HCT116 (cell line): ENCODE measurements at regions not wholly inside any gene's neighbourhood (a gene's known extent, or its start where the extent isn't known, plus 50 kb on each side); places are given as distances from the start of the nearest gene placed in this dataset.

Experiments
- ATAC-seq: fragments of 200-7000 bp; cut with Tn5 transposase; 2 replicates; pipeline ENCODE4 v1.9.1; 2020; ENCODE audit warnings: mild to moderate bottlenecking, moderate library complexity
- BruUV-seq: library from RNA; stranded (reverse); fragments of 400-500 nt; replicated peaks from 2 replicates; lab custom pipeline; 2021; lab: Mats Ljungman, UMichigan
- CTCF ChIA-PET: fragments of 300-600 bp; sonication (Branson Sonifier 250); formaldehyde crosslinking; loops from one replicate; lab custom pipeline; 2021; ENCODE audit warnings: antibody characterized with exemption; lab: Charles Lee
- POLR2A ChIA-PET: fragments of 300-600, 350-600 bp; sonication (Branson Sonifier 250); formaldehyde crosslinking; loops from one replicate; lab custom pipeline; 2021; ENCODE audit warnings: antibody characterized with exemption; lab: Charles Lee
- RAD21 ChIA-PET, 2 experiments: fragments of 300-600 bp; sonication (Branson Sonifier 250); formaldehyde crosslinking; loops; one replicate each; lab custom pipeline; 2023; ENCODE audit warnings: low total read pairs in 2 of 2; ENCODE audit not compliant: uncharacterized antibody in 2 of 2, unreplicated experiment in 2 of 2, low non-redundant PET in 1 of 2; lab: Charles Lee
- DNase-seq: peaks from one replicate; pipeline ENCODE4 v3.0.0-alpha.2; 2010; ENCODE audit warnings: low read depth, low spot score
- H2AFZ ChIP-seq: fragments of 200-600 bp; shearing (Covaris generic), sonication (generic); 2 replicates; pipeline ENCODE4 v1.6.1; 2017; ENCODE audit warnings: low read depth, mixed run types, mixed read lengths, antibody characterized with exemption, low read length; ENCODE audit not compliant: poor library complexity, severe bottlenecking
- H3K27ac ChIP-seq: 2 replicates; pipeline ENCODE4 v1.5.1; 2012; ENCODE audit warnings: low read depth, low read length
- H3K27me3 ChIP-seq: fragments of 200-600 bp; sonication (generic); 2 replicates; pipeline ENCODE4 v1.6.1; 2016; ENCODE audit warnings: mixed run types, low read length, mixed read lengths; ENCODE audit not compliant: insufficient read depth
- H3K36me3 ChIP-seq, 2 experiments: fragments of 200-500 bp in 1 of 2; fragments of 200-600 bp in 1 of 2; sonication (Bioruptor generic) in 1 of 2; sonication (generic) in 1 of 2; 2 replicates each; pipeline versions ENCODE4 v1.5.1 to v1.6.1; 2014 to 2016; ENCODE audit warnings: low read length in 2 of 2, inconsistent platforms in 1 of 2, mixed read lengths in 1 of 2, mixed run types in 1 of 2; ENCODE audit not compliant: insufficient read depth in 2 of 2, control insufficient read depth in 1 of 2
- H3K4me1 ChIP-seq, 2 experiments: fragments of 200-600 bp in 1 of 2; sonication (generic) in 1 of 2; 2 replicates each; pipeline versions ENCODE4 v1.5.1 to v1.6.1; 2012 to 2017; ENCODE audit warnings: low read length in 2 of 2, inconsistent platforms in 1 of 2, mild to moderate bottlenecking in 1 of 2, mixed read lengths in 1 of 2, mixed run types in 1 of 2, moderate library complexity in 1 of 2; ENCODE audit not compliant: insufficient read depth in 2 of 2, control insufficient read depth in 1 of 2
- H3K4me2 ChIP-seq: fragments of 200-600 bp; sonication (generic); 2 replicates; pipeline ENCODE4 v1.6.1; 2017; ENCODE audit warnings: mixed run types, low read length, mixed read lengths
- H3K4me3 ChIP-seq, 2 experiments: fragments of 200-600 bp in 1 of 2; sonication (generic) in 1 of 2; replicated peaks in 1 of 2; 2 replicates each; pipeline ENCODE4 v1.5.1; 2011 to 2016; ENCODE audit warnings: low read length in 2 of 2, control low read depth in 1 of 2, low read depth in 1 of 2, mild to moderate bottlenecking in 1 of 2, mixed read lengths in 1 of 2, mixed run types in 1 of 2
- H3K79me2 ChIP-seq: fragments of 200-600 bp; sonication (generic); 2 replicates; pipeline ENCODE4 v1.6.1; 2017; ENCODE audit warnings: mild to moderate bottlenecking, mixed run types, low read length, moderate library complexity, mixed read lengths; ENCODE audit not compliant: insufficient read depth
- H3K9ac ChIP-seq: fragments of 200-600 bp; sonication (generic); 2 replicates; pipeline ENCODE4 v1.6.1; 2016; ENCODE audit warnings: low read length, mixed read lengths
- H3K9me2 ChIP-seq: fragments of 200-600 bp; sonication (generic), shearing (Covaris generic); 2 replicates; pipeline ENCODE4 v1.6.1; 2017; ENCODE audit warnings: mixed run types, mild to moderate bottlenecking, moderate library complexity; ENCODE audit not compliant: insufficient read depth
- H3K9me3 ChIP-seq, 2 experiments: fragments of 200-500 bp in 1 of 2; fragments of 200-600 bp in 1 of 2; sonication (Bioruptor generic) in 1 of 2; sonication (generic) in 1 of 2; 2 replicates each; pipeline ENCODE4 v1.6.1; 2014 to 2017; ENCODE audit warnings: low read length in 2 of 2, mixed read lengths in 2 of 2, inconsistent platforms in 1 of 2, low read depth in 1 of 2, mild to moderate bottlenecking in 1 of 2, mixed run types in 1 of 2, moderate library complexity in 1 of 2; ENCODE audit not compliant: control insufficient read depth in 1 of 2, insufficient read depth in 1 of 2
- H4K20me1 ChIP-seq: fragments of 200-600 bp; sonication (generic), shearing (Covaris generic); 2 replicates; pipeline ENCODE4 v1.6.1; 2017; ENCODE audit warnings: mixed run types, mild to moderate bottlenecking, moderate library complexity; ENCODE audit not compliant: insufficient read depth
- CEBPB ChIP-seq: IDR thresholded peaks from 2 replicates; pipeline ENCODE4 v1.6.1; 2012; ENCODE audit warnings: low read depth
- EGR1 ChIP-seq: IDR thresholded peaks from 2 replicates; pipeline ENCODE4 v1.6.1; 2012; ENCODE audit warnings: low read depth
- ELF1 ChIP-seq: IDR thresholded peaks from 2 replicates; pipeline ENCODE4 v1.6.1; 2012; ENCODE audit warnings: low read depth, borderline replicate concordance
- EZH2 ChIP-seq: fragments of 200-600 bp; sonication (generic); IDR thresholded peaks from 2 replicates; pipeline ENCODE4 v1.6.1; 2017; ENCODE audit warnings: antibody characterized with exemption, mixed run types
- EZH2phosphoT487 ChIP-seq: fragments of 200-600 bp; IDR thresholded peaks from 2 replicates; pipeline ENCODE4 v1.6.1; 2018; ENCODE audit warnings: antibody characterized with exemption, borderline replicate concordance
- JUND ChIP-seq: IDR thresholded peaks from 2 replicates; pipeline ENCODE4 v1.6.1; 2012
- POLR2A ChIP-seq: IDR thresholded peaks from 2 replicates; pipeline ENCODE4 v1.7.0; 2011; ENCODE audit warnings: borderline replicate concordance; ENCODE audit not compliant: insufficient read depth, insufficient read length; ENCODE audit errors: extremely low read depth
- POLR2AphosphoS5 ChIP-seq: IDR thresholded peaks from 2 replicates; pipeline ENCODE4 v1.6.1; 2011; ENCODE audit warnings: mild to moderate bottlenecking, low read depth, low read length, moderate library complexity
- SIN3A ChIP-seq: IDR thresholded peaks from 2 replicates; pipeline ENCODE4 v1.6.1; 2012; ENCODE audit warnings: low read depth
- SP1 ChIP-seq: IDR thresholded peaks from 2 replicates; pipeline ENCODE4 v1.6.1; 2012; ENCODE audit warnings: low read depth
- TCF7L2 ChIP-seq: IDR thresholded peaks from 2 replicates; pipeline ENCODE4 v1.7.0; 2011; ENCODE audit warnings: borderline replicate concordance, inconsistent platforms; ENCODE audit not compliant: insufficient read depth, insufficient read length; ENCODE audit errors: extremely low read depth
- YY1 ChIP-seq: IDR thresholded peaks from 2 replicates; pipeline ENCODE4 v1.6.1; 2011; ENCODE audit warnings: low read length, low read depth, moderate library complexity, mild to moderate bottlenecking; ENCODE audit not compliant: insufficient replicate concordance; ENCODE audit errors: extremely low read depth
- ZFX ChIP-seq: fragments of 450-650 bp; IDR thresholded peaks from 2 replicates; pipeline ENCODE4 v1.6.1; 2017
- ZNF274 ChIP-seq: fragments of 200-500 bp; sonication (Bioruptor generic); IDR thresholded peaks from 2 replicates; pipeline ENCODE4 v1.6.1; 2014; ENCODE audit warnings: mild to moderate bottlenecking, low read depth, low read length, inconsistent platforms
- intact Hi-C: fragments of 100-400 bp; cut with micrococcal nuclease; formaldehyde crosslinking; loops from 2 replicates; pipeline ENCODE4 v1.10.0; 2022
- TF ChIP-seq, protein P1 (sequence below): IDR thresholded peaks from 2 replicates; pipeline ENCODE4 v1.6.1; 2012
- TF ChIP-seq, protein P2 (sequence below): IDR thresholded peaks from 2 replicates; pipeline ENCODE4 v1.6.1; 2011; ENCODE audit warnings: mild to moderate bottlenecking, low read length, moderate library complexity; ENCODE audit not compliant: insufficient replicate concordance; ENCODE audit errors: extremely low read depth
- TF ChIP-seq, protein P3 (sequence below): IDR thresholded peaks from 2 replicates; pipeline ENCODE4 v1.6.1; 2012; ENCODE audit warnings: low read depth

DNA sequence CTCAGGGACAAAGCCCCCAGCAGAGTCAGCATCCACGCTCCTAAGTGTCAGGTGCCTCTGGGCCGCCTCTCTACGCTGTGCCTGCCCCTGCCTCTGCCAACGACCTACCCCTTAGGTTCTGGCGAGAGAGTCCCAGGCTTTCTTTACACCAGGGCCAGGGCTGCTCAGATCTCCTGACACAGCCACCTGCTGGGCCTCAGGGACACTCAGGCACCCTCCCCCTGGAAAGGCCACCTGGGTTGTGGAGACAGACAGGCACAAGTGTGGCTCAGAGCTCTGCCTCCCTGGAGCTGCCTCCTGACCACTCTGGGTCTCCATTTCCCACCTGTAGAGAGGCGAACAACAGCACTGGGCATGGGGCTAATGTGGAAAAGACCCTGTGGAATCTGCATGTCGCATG, 90.0 kb upstream of the ADRA2C start:
- BruUV-seq: no TSS peak
- RAD21 ChIA-PET: no interaction called here
- TF ChIP-seq JUND (no peak), CEBPB (no peak), YY1 (no peak), TCF7L2 (no peak), ZFX (no peak), SIN3A (no peak), POLR2AphosphoS5 (no peak), EGR1 (no peak), EZH2 (no peak), ELF1 (no peak), SP1 (no peak), POLR2A (no peak), EZH2phosphoT487 (no peak), ZNF274 (no peak)
- TF ChIP-seq, protein P1, sequence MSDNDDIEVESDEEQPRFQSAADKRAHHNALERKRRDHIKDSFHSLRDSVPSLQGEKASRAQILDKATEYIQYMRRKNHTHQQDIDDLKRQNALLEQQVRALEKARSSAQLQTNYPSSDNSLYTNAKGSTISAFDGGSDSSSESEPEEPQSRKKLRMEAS: no peak
- TF ChIP-seq, protein P2, sequence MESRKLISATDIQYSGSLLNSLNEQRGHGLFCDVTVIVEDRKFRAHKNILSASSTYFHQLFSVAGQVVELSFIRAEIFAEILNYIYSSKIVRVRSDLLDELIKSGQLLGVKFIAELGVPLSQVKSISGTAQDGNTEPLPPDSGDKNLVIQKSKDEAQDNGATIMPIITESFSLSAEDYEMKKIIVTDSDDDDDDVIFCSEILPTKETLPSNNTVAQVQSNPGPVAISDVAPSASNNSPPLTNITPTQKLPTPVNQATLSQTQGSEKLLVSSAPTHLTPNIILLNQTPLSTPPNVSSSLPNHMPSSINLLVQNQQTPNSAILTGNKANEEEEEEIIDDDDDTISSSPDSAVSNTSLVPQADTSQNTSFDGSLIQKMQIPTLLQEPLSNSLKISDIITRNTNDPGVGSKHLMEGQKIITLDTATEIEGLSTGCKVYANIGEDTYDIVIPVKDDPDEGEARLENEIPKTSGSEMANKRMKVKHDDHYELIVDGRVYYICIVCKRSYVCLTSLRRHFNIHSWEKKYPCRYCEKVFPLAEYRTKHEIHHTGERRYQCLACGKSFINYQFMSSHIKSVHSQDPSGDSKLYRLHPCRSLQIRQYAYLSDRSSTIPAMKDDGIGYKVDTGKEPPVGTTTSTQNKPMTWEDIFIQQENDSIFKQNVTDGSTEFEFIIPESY: no peak
- TF ChIP-seq, protein P3, sequence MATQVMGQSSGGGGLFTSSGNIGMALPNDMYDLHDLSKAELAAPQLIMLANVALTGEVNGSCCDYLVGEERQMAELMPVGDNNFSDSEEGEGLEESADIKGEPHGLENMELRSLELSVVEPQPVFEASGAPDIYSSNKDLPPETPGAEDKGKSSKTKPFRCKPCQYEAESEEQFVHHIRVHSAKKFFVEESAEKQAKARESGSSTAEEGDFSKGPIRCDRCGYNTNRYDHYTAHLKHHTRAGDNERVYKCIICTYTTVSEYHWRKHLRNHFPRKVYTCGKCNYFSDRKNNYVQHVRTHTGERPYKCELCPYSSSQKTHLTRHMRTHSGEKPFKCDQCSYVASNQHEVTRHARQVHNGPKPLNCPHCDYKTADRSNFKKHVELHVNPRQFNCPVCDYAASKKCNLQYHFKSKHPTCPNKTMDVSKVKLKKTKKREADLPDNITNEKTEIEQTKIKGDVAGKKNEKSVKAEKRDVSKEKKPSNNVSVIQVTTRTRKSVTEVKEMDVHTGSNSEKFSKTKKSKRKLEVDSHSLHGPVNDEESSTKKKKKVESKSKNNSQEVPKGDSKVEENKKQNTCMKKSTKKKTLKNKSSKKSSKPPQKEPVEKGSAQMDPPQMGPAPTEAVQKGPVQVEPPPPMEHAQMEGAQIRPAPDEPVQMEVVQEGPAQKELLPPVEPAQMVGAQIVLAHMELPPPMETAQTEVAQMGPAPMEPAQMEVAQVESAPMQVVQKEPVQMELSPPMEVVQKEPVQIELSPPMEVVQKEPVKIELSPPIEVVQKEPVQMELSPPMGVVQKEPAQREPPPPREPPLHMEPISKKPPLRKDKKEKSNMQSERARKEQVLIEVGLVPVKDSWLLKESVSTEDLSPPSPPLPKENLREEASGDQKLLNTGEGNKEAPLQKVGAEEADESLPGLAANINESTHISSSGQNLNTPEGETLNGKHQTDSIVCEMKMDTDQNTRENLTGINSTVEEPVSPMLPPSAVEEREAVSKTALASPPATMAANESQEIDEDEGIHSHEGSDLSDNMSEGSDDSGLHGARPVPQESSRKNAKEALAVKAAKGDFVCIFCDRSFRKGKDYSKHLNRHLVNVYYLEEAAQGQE: no peak
- ATAC-seq (no peak), DNase-seq (no peak)
- no peak overlapping the region for H3K27ac ChIP-seq
- H3K27me3 ChIP-seq: no peaks in the 10 kb centered on the region
- H3K79me2 ChIP-seq: no peaks in the 10 kb centered on the region
- no peak overlapping the region for H2AFZ ChIP-seq
- H3K9me3 ChIP-seq: no peaks in the 10 kb centered on the region; a peak in 1 of 4 replicates
- no peaks in the 10 kb centered on the region for H4K20me1 ChIP-seq
- POLR2A ChIA-PET: no interaction called here
- H3K4me2 ChIP-seq: no peak overlapping the region
- no peak overlapping the region for H3K9ac ChIP-seq
- no peaks in the 10 kb centered on the region for H3K9me2 ChIP-seq
- CTCF ChIA-PET: no interaction called here
- H3K36me3 ChIP-seq: no peaks in the 10 kb centered on the region
- intact Hi-C loops: no loop called here
- no peak overlapping the region for H3K4me3 ChIP-seq
- H3K4me1 ChIP-seq: peaks cover 19 to 21% of the 10 kb centered on the region in 2 experiments
